ENCODE measurements at regions not wholly inside any gene's neighbourhood (a gene's known extent, or its start where the extent isn't known, plus 50 kb on each side); places are given as distances from the start of the nearest gene placed in this dataset.

DNA sequence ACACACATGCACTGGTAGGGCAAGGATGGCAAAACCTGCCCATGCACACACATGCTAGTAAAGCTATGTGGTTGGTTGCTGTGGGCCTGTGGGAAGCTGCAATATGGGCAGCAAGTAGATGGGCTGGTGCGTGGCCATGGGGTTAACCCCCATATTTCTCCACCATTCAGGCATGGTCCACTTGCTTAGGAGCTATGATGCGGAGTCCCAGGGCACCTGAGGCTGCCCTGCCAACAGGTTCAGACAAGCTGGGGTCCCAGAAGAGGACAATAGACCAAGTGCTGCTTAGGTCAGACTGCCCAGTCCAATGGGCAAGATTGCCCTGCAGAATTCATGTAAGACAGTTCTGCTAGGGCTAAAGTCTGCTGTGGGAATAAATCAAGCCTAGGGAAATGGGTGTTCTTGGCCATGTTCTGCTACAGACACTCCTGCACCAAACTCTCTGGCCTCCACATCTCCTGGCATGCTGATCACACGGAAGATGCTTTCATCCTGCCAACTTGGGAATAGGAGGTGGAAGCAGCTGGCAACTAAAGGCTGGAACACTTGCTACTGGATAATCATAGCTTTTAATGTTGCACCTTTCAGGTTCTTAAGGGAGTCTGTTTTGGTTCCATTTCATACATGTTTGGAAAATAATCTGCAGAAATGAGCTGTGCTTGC, 646.3 kb upstream of the SLITRK1 start:
- Histone ChIP-seq H3K27me3 (ENCODE audit: control insufficient read depth in 3 of 3, insufficient read depth in 3 of 3, low read length in 2 of 3) (no peaks in the 10 kb centered on the region), H3K9ac (ENCODE audit: insufficient read depth in 1 of 2, low read length in 2 of 2) (no peak overlapping the region), H3K9me3 (ENCODE audit: control insufficient read depth in 4 of 4, insufficient read depth in 3 of 4, low read length in 3 of 4) (no peaks in the 10 kb centered on the region), H3K36me3 (ENCODE audit: control insufficient read depth in 4 of 4, insufficient read depth in 4 of 4, low read length in 4 of 4) (no peaks in the 10 kb centered on the region), H3K4me3 (no peak overlapping the region), H3K4me1 (ENCODE audit: control insufficient read depth in 5 of 5, insufficient read depth in 5 of 5, low read length in 5 of 5) (no peaks in the 10 kb centered on the region), H3K27ac (ENCODE audit: low read depth in 1 of 2, low read length in 1 of 2) (no peak overlapping the region)
- TF ChIP-seq, protein P1, sequence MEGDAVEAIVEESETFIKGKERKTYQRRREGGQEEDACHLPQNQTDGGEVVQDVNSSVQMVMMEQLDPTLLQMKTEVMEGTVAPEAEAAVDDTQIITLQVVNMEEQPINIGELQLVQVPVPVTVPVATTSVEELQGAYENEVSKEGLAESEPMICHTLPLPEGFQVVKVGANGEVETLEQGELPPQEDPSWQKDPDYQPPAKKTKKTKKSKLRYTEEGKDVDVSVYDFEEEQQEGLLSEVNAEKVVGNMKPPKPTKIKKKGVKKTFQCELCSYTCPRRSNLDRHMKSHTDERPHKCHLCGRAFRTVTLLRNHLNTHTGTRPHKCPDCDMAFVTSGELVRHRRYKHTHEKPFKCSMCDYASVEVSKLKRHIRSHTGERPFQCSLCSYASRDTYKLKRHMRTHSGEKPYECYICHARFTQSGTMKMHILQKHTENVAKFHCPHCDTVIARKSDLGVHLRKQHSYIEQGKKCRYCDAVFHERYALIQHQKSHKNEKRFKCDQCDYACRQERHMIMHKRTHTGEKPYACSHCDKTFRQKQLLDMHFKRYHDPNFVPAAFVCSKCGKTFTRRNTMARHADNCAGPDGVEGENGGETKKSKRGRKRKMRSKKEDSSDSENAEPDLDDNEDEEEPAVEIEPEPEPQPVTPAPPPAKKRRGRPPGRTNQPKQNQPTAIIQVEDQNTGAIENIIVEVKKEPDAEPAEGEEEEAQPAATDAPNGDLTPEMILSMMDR (IDR thresholded peaks at IDR 0.05; ENCODE audit: control extremely low read depth, extremely low read depth), result no peak
- ATAC-seq (ENCODE audit: insufficient read depth, low FRiP score) (no peak), DNase-seq (no peak)
- 81 to 93% methylated on average over 3 of the region's 3 CpGs for WGBS, 2 donors

DNA sequence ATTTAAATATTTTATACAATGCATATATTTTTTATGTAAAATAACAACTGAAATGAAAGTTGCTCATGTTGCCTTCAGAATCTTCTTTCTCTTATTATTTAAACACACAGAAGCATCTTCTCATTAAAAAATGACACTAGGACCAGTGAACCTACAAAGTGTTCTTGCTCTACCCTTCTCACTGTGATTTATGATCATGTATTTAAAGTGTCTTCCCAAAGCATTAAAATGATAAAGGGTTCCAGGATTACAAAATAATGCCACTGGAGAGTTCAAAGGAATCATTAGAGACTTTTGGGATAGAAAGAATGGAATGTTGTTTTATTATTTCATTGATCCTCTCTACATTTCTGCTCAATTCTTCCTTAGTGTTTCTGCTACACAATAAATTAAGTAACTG, 643.6 kb upstream of the SLITRK1 start:
- TF ChIP-seq, protein P1 (IDR thresholded peaks at IDR 0.05; ENCODE audit: control extremely low read depth, extremely low read depth), result no peak
- no peak overlapping the region for H3K27ac ChIP-seq (ENCODE audit: low read depth in 1 of 2, low read length in 1 of 2)
- no peaks in the 10 kb centered on the region for H3K4me1 ChIP-seq (ENCODE audit: control insufficient read depth in 5 of 5, insufficient read depth in 5 of 5, low read length in 5 of 5)
- no peak overlapping the region for H3K4me3 ChIP-seq
- no peaks in the 10 kb centered on the region for H3K36me3 ChIP-seq (ENCODE audit: control insufficient read depth in 4 of 4, insufficient read depth in 4 of 4, low read length in 4 of 4)
- no peaks in the 10 kb centered on the region for H3K27me3 ChIP-seq (ENCODE audit: control insufficient read depth in 3 of 3, insufficient read depth in 3 of 3, low read length in 2 of 3)
- H3K9ac ChIP-seq (ENCODE audit: insufficient read depth in 1 of 2, low read length in 2 of 2), result no peak overlapping the region
- DNase-seq, result no peak
- no peak for ATAC-seq (ENCODE audit: insufficient read depth, low FRiP score)
- no peaks in the 10 kb centered on the region for H3K9me3 ChIP-seq (ENCODE audit: control insufficient read depth in 4 of 4, insufficient read depth in 3 of 4, low read length in 3 of 4)

DNA sequence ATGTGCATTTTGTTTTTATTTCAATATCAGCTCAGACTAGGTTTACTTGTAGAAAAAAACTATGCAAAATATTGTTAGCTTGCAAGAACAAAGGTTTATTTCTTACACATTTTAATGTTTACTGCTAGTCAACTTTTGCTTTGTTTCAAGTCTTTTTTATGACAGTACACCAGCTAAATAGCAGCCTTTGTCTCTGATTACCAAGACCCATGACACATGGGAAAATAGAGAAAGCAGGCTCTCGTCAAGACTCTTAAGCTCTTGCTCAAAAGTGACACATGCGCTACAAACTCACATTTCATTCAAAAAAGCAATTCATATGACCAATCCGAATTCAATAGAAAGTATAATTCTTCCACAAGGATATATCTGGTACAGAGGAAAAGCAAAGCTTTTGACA, 642.3 kb upstream of the SLITRK1 start:
- H3K9ac ChIP-seq (ENCODE audit: insufficient read depth in 1 of 2, low read length in 2 of 2), result no peak overlapping the region
- no peaks in the 10 kb centered on the region for H3K9me3 ChIP-seq (ENCODE audit: control insufficient read depth in 4 of 4, insufficient read depth in 3 of 4, low read length in 3 of 4)
- H3K27me3 ChIP-seq (ENCODE audit: control insufficient read depth in 3 of 3, insufficient read depth in 3 of 3, low read length in 2 of 3), result no peaks in the 10 kb centered on the region
- H3K4me3 ChIP-seq, result no peak overlapping the region
- TF ChIP-seq, protein P1 (IDR thresholded peaks at IDR 0.05; ENCODE audit: control extremely low read depth, extremely low read depth), result no peak
- no peak for ATAC-seq (ENCODE audit: insufficient read depth, low FRiP score)
- H3K27ac ChIP-seq (ENCODE audit: low read depth in 1 of 2, low read length in 1 of 2), result no peak overlapping the region
- H3K4me1 ChIP-seq (ENCODE audit: control insufficient read depth in 5 of 5, insufficient read depth in 5 of 5, low read length in 5 of 5), result no peaks in the 10 kb centered on the region
- H3K36me3 ChIP-seq (ENCODE audit: control insufficient read depth in 4 of 4, insufficient read depth in 4 of 4, low read length in 4 of 4), result no peaks in the 10 kb centered on the region
- DNase-seq, result no peak
- WGBS, 2 donors, result 66 to 77% methylated on average over 3 of the region's 3 CpGs

DNA sequence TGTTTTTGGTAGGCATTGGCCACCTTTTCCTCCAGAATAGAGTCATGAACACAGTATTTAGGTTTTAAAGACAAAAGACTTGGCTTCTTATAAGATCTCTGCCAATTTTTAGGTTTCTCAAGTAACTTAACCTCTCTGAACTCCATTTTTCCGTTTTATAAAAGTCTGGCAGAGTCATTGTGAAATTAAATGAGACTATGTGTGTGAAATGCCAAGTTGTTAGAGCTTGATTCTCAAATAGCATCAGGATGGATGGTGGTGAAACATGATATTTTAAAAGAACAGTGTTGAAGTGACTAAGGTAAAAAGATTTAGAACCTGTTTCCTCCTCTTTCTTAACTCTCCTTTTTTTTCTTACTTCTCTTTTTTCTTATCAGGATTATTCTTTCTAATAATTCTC, 617.7 kb upstream of the SLITRK1 start:
- no peak overlapping the region for H3K27ac ChIP-seq (ENCODE audit: low read depth in 1 of 2, low read length in 1 of 2)
- H3K36me3 ChIP-seq (ENCODE audit: control insufficient read depth in 4 of 4, insufficient read depth in 4 of 4, low read length in 4 of 4), result no peaks in the 10 kb centered on the region
- no peak overlapping the region for H3K9ac ChIP-seq (ENCODE audit: insufficient read depth in 1 of 2, low read length in 2 of 2)
- H3K9me3 ChIP-seq (ENCODE audit: control insufficient read depth in 4 of 4, insufficient read depth in 3 of 4, low read length in 3 of 4), result no peaks in the 10 kb centered on the region
- H3K4me1 ChIP-seq (ENCODE audit: control insufficient read depth in 5 of 5, insufficient read depth in 5 of 5, low read length in 5 of 5), result no peaks in the 10 kb centered on the region
- DNase-seq, result no peak
- TF ChIP-seq, protein P1 (IDR thresholded peaks at IDR 0.05; ENCODE audit: control extremely low read depth, extremely low read depth), result no peak
- H3K4me3 ChIP-seq, result no peak overlapping the region
- WGBS, 2 donors, result 60 to 74% methylated on average over 1 of the region's 1 CpG
- no peak for ATAC-seq (ENCODE audit: insufficient read depth, low FRiP score)
- H3K27me3 ChIP-seq (ENCODE audit: control insufficient read depth in 3 of 3, insufficient read depth in 3 of 3, low read length in 2 of 3), result no peaks in the 10 kb centered on the region

All from lung (tissue), 11 donors.